Stromal cell of bone marrow (primary cell): ENCODE measurements at regions not wholly inside any gene's neighbourhood (a gene's known extent, or its start where the extent isn't known, plus 50 kb on each side); places are given as distances from the start of the nearest gene placed in this dataset.

Experiments
- DNase-seq: peaks from one replicate; pipeline ENCODE4 v3.0.0-alpha.2; 2012; ENCODE audit warnings: low read depth

- DNase-seq, result no peak
These were observed 293.5 kb downstream of the GPAM start for GRCh38 chr10:111890046-111890445.

GRCh38 chr10:111916011-111916410 is 267.6 kb downstream of the GPAM start:
- DNase-seq, result no peak

GRCh38 chr10:111921821-111922220 is 261.7 kb downstream of the GPAM start:
- no peak for DNase-seq

- no peak for DNase-seq
These were observed 260.5 kb downstream of the GPAM start for GRCh38 chr10:111923032-111923431.

GRCh38 chr10:111926286-111926685 is 257.3 kb downstream of the GPAM start:
- DNase-seq, result no peak

- no peak for DNase-seq
These were observed 249.6 kb downstream of the GPAM start for GRCh38 chr10:111933937-111934336.

- no peak for DNase-seq
These were observed 248.6 kb downstream of the GPAM start for GRCh38 chr10:111934931-111935330.

GRCh38 chr10:111936143-111936542 is 247.4 kb downstream of the GPAM start:
- DNase-seq, result no peak

- no peak for DNase-seq
These were observed 239.2 kb downstream of the GPAM start for GRCh38 chr10:111944331-111944730.

- DNase-seq, result no peak
These were observed 229.6 kb downstream of the GPAM start for GRCh38 chr10:111953949-111954348.

- no peak for DNase-seq
These were observed 229.2 kb downstream of the GPAM start for GRCh38 chr10:111954386-111954785.

GRCh38 chr10:111956841-111957240 is 226.7 kb downstream of the GPAM start:
- DNase-seq, result no peak

GRCh38 chr10:111962951-111963350 is 220.6 kb downstream of the GPAM start:
- DNase-seq, result no peak

GRCh38 chr10:111967116-111967515 is 216.4 kb downstream of the GPAM start:
- no peak for DNase-seq

GRCh38 chr10:111967547-111967946 is 216.0 kb downstream of the GPAM start:
- DNase-seq, result no peak

GRCh38 chr10:111968647-111969046 is 214.9 kb downstream of the GPAM start:
- DNase-seq, result peak; percentile 5

- no peak for DNase-seq
These were observed 213.5 kb downstream of the GPAM start for GRCh38 chr10:111970111-111970510.

- DNase-seq, result no peak
These were observed 211.5 kb downstream of the GPAM start for GRCh38 chr10:111972109-111972508.

GRCh38 chr10:111973306-111973705 is 210.3 kb downstream of the GPAM start:
- no peak for DNase-seq

- DNase-seq, result no peak
These were observed 209.7 kb downstream of the GPAM start for GRCh38 chr10:111973826-111974225.

GRCh38 chr10:111974325-111974724 is 209.2 kb downstream of the GPAM start:
- no peak for DNase-seq

GRCh38 chr10:111976557-111976956 is 207.0 kb downstream of the GPAM start:
- no peak for DNase-seq

- no peak for DNase-seq
These were observed 199.5 kb downstream of the GPAM start for GRCh38 chr10:111984057-111984456.

GRCh38 chr10:111986079-111986478 is 197.5 kb downstream of the GPAM start:
- no peak for DNase-seq

GRCh38 chr10:111988646-111989045 is 194.9 kb downstream of the GPAM start:
- no peak for DNase-seq
